OCI-LY1 (cell line): ENCODE measurements at regions not wholly inside any gene's neighbourhood (a gene's known extent, or its start where the extent isn't known, plus 50 kb on each side); places are given as distances from the start of the nearest gene placed in this dataset.

Experiments
- H2AFZ ChIP-seq: fragments of 200-600 bp; sonication (generic), shearing (Covaris generic); 2 replicates; pipeline ENCODE4 v1.6.0; 2014; ENCODE audit warnings: antibody characterized with exemption, mild to moderate bottlenecking, low read length
- H3F3A ChIP-seq: fragments of 200-600 bp; sonication (generic), shearing (Covaris generic); 2 replicates; pipeline ENCODE4 v1.6.0; 2014; ENCODE audit warnings: mild to moderate bottlenecking, antibody characterized with exemption, low read length, moderate library complexity; ENCODE audit not compliant: insufficient read depth
- H3K27ac ChIP-seq: fragments of 200-600 bp; sonication (generic); 2 replicates; pipeline ENCODE4 v1.5.1; 2014; ENCODE audit warnings: low read length, mixed run types, mild to moderate bottlenecking, low read depth; ENCODE audit not compliant: poor library complexity, severe bottlenecking
- H3K27me3 ChIP-seq: fragments of 200-600 bp; sonication (generic); 2 replicates; pipeline ENCODE4 v1.6.0; 2014; ENCODE audit warnings: antibody characterized with exemption, mild to moderate bottlenecking, low read length, moderate library complexity; ENCODE audit not compliant: insufficient read depth
- H3K36me3 ChIP-seq: fragments of 200-600 bp; sonication (generic); 2 replicates; pipeline ENCODE4 v1.6.1; 2014; ENCODE audit warnings: mild to moderate bottlenecking, antibody characterized with exemption, low read length, moderate library complexity, mixed read lengths; ENCODE audit not compliant: insufficient read depth
- H3K4me1 ChIP-seq: fragments of 200-600 bp; sonication (generic); 2 replicates; pipeline ENCODE4 v1.5.1; 2014; ENCODE audit warnings: mild to moderate bottlenecking, low read length, moderate library complexity; ENCODE audit not compliant: insufficient read depth, severe bottlenecking
- H3K4me2 ChIP-seq: fragments of 200-600 bp; sonication (generic), shearing (Covaris generic); 2 replicates; pipeline ENCODE4 v1.6.1; 2014; ENCODE audit warnings: low read length
- H3K4me3 ChIP-seq: fragments of 200-600 bp; sonication (generic); 2 replicates; pipeline ENCODE4 v1.5.1; 2014; ENCODE audit warnings: low read length, low read depth, mild to moderate bottlenecking, mixed read lengths; ENCODE audit not compliant: poor library complexity, severe bottlenecking
- H3K79me2 ChIP-seq: fragments of 200-600 bp; shearing (Covaris generic); 2 replicates; pipeline ENCODE4 v1.6.1; 2016; ENCODE audit warnings: mixed run types, low read length, mixed read lengths; ENCODE audit not compliant: insufficient read depth
- H3K9ac ChIP-seq: fragments of 200-600 bp; sonication (generic), shearing (Covaris generic); 2 replicates; pipeline ENCODE4 v1.6.1; 2014; ENCODE audit warnings: mild to moderate bottlenecking, low read length, mixed read lengths
- H3K9me2 ChIP-seq: fragments of 200-600 bp; sonication (generic), shearing (Covaris generic); 2 replicates; pipeline ENCODE4 v1.6.1; 2014; ENCODE audit warnings: low read depth, mild to moderate bottlenecking, low read length, mixed read lengths
- H3K9me3 ChIP-seq: fragments of 200-600 bp; shearing (Covaris generic); 2 replicates; pipeline ENCODE4 v1.6.1; 2014; ENCODE audit warnings: low read length, mixed read lengths
- H4K20me1 ChIP-seq: fragments of 200-600 bp; sonication (generic), shearing (Covaris generic); 2 replicates; pipeline ENCODE4 v1.6.0; 2016; ENCODE audit warnings: mild to moderate bottlenecking, low read length; ENCODE audit not compliant: insufficient read depth
- EZH2 ChIP-seq: fragments of 200-600 bp; sonication (generic), shearing (Covaris generic); IDR thresholded peaks from 2 replicates; pipeline ENCODE4 v1.8.0; 2017; ENCODE audit warnings: borderline replicate concordance, mixed run types, mild to moderate bottlenecking, antibody characterized with exemption, low read length, moderate library complexity, mixed read lengths
- TF ChIP-seq, protein P1 (sequence below): fragments of 200-600 bp; sonication (generic), shearing (Covaris generic); IDR thresholded peaks from 2 replicates; pipeline ENCODE4 v1.5.1; 2017; ENCODE audit warnings: mild to moderate bottlenecking, antibody characterized with exemption, low read length, moderate library complexity, mixed read lengths

GRCh38 chr7:94080551-94080950, 76.4 kb upstream of the BET1 start:
- Histone ChIP-seq H2AFZ (no peak overlapping the region), H3K27me3 (no peaks in the 10 kb centered on the region)

DNA sequence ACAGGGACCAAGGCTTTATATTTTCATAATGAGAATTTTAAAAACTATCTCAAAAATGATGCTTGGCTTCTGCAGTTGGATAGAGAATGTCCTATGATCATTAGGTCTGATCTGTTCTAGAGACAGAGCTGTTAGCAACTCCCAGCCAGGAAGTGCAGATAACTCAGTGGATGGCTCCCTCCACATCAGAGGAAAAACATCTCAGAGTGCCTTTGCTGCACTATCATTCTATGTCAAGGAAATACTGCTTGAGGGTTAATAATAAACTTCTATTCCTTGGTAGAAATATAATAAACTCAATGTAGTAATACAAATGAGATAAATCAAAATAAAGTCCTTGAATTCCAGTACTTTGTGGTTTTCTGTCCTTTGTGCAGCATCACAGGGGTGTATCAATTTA, 78.0 kb upstream of the BET1 start:
- Histone ChIP-seq H2AFZ (no peak overlapping the region), H3K4me3 (no peak overlapping the region), H3K9ac (no peak overlapping the region), H3K36me3 (no peaks in the 10 kb centered on the region), H3K9me3 (no peaks in the 10 kb centered on the region), H3K27me3 (no peaks in the 10 kb centered on the region), H3K27ac (no peak overlapping the region), H3K4me1 (peaks cover 33% of the 10 kb centered on the region), H3K79me2 (no peaks in the 10 kb centered on the region), H3K9me2 (no peaks in the 10 kb centered on the region), H3K4me2 (no peak overlapping the region), H3F3A (no peaks in the 10 kb centered on the region), H4K20me1 (no peaks in the 10 kb centered on the region)
- TF ChIP-seq, protein P1, sequence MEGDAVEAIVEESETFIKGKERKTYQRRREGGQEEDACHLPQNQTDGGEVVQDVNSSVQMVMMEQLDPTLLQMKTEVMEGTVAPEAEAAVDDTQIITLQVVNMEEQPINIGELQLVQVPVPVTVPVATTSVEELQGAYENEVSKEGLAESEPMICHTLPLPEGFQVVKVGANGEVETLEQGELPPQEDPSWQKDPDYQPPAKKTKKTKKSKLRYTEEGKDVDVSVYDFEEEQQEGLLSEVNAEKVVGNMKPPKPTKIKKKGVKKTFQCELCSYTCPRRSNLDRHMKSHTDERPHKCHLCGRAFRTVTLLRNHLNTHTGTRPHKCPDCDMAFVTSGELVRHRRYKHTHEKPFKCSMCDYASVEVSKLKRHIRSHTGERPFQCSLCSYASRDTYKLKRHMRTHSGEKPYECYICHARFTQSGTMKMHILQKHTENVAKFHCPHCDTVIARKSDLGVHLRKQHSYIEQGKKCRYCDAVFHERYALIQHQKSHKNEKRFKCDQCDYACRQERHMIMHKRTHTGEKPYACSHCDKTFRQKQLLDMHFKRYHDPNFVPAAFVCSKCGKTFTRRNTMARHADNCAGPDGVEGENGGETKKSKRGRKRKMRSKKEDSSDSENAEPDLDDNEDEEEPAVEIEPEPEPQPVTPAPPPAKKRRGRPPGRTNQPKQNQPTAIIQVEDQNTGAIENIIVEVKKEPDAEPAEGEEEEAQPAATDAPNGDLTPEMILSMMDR, result no peak
- TF ChIP-seq EZH2, result no peak

More at GRCh38 chr7:94080551-94080950, 76.4 kb upstream of the BET1 start:
- Histone ChIP-seq H3K79me2 (no peaks in the 10 kb centered on the region), H3K4me1 (peaks cover 26% of the 10 kb centered on the region), H3K9me2 (no peaks in the 10 kb centered on the region), H4K20me1 (no peaks in the 10 kb centered on the region), H3K9me3 (no peaks in the 10 kb centered on the region), H3F3A (no peaks in the 10 kb centered on the region), H3K4me2 (no peak overlapping the region), H3K27ac (no peak overlapping the region), H3K9ac (no peak overlapping the region), H3K36me3 (no peaks in the 10 kb centered on the region), H3K4me3 (no peak overlapping the region)
- no peak for TF ChIP-seq EZH2
- TF ChIP-seq, protein P1, result no peak

DNA sequence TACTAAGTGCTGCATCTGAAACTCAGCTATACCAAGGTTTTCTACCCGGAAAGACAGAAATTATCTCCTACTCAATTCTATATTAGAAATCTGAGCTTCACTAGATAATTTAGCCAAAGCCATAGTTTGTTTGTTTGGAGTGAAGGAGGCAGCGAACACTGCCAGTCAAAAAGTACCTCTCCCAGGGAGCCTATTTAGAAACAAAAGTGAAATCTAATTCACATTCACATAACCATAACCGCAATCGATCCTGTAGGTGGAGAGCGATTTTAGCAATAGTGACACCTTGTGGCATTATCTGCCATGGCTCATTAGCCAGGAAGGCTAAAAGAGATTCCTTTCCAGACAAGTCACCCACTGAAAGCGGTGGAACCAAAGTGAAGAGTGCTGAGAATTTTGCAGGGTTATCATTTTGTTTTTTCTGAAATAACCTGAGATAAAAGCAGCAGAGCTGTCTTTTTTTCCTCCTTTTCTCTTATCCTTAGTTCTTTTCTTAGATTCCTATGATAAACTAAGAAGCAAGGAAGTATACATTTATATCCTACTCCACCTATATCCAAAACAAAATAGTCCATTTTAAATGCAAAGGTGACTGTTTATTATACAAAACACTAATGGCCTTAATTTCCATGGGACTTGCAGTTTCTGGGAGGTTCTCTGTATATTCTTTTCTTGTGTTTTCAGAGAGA, 83.7 kb upstream of the BET1 start:
- Histone ChIP-seq H3K79me2 (no peaks in the 10 kb centered on the region), H3K4me1 (peaks cover 28% of the 10 kb centered on the region), H3F3A (no peaks in the 10 kb centered on the region), H3K27me3 (no peaks in the 10 kb centered on the region), H3K4me3 (peak overlapping the region; percentile 30), H3K36me3 (no peaks in the 10 kb centered on the region), H3K9ac (peak overlapping the region; percentile 22; the same call in 1 of the 2 replicates), H3K9me2 (no peaks in the 10 kb centered on the region), H2AFZ (peak overlapping the region; percentile 38), H3K27ac (peak overlapping the region; percentile 1), H3K9me3 (no peaks in the 10 kb centered on the region), H3K4me2 (peak overlapping the region; percentile 55), H4K20me1 (no peaks in the 10 kb centered on the region)
- no peak for TF ChIP-seq EZH2
- TF ChIP-seq, protein P1, result peak; percentile 99
